HG03175 (cell line): ENCODE measurements at regions not wholly inside any gene's neighbourhood (a gene's known extent, or its start where the extent isn't known, plus 50 kb on each side); places are given as distances from the start of the nearest gene placed in this dataset.

Source experiments
- ATAC-seq: cut with Tn5 transposase; IDR thresholded peaks from one replicate; pipeline ENCODE4 v1.9.1; 2021; ENCODE audit warnings: mild to moderate bottlenecking, moderate library complexity; ENCODE audit not compliant: unreplicated experiment

GRCh38 chr2:71851094-71851750 is 296.4 kb downstream of the CYP26B1 start:
- no peak for ATAC-seq

GRCh38 chr2:71850306-71850801 is 297.3 kb downstream of the CYP26B1 start:
- ATAC-seq, result no peak

- no peak for ATAC-seq
Observed at GRCh38 chr2:71849607-71850305, 297.9 kb downstream of the CYP26B1 start.

GRCh38 chr2:71849111-71849510 is 298.6 kb downstream of the CYP26B1 start:
- no peak for ATAC-seq

- no peak for ATAC-seq
Observed at GRCh38 chr2:71846669-71847291, 300.9 kb downstream of the CYP26B1 start.

GRCh38 chr2:71846072-71846471 is 301.6 kb downstream of the CYP26B1 start:
- ATAC-seq, result no peak

- ATAC-seq, result no peak
Observed at GRCh38 chr2:71844967-71845366, 302.7 kb downstream of the CYP26B1 start.

GRCh38 chr2:71843391-71843850 is 304.2 kb downstream of the CYP26B1 start:
- ATAC-seq, result no peak

- no peak for ATAC-seq
Observed at GRCh38 chr2:71842744-71843143, 304.9 kb downstream of the CYP26B1 start.

GRCh38 chr2:71839826-71840225 is 307.8 kb downstream of the CYP26B1 start:
- no peak for ATAC-seq

- no peak for ATAC-seq
Observed at GRCh38 chr2:71834796-71835195, 312.9 kb downstream of the CYP26B1 start.

- no peak for ATAC-seq
Observed at GRCh38 chr2:71833855-71834560, 313.7 kb downstream of the CYP26B1 start.

GRCh38 chr2:71833272-71833671 is 314.4 kb downstream of the CYP26B1 start:
- no peak for ATAC-seq

GRCh38 chr2:71832844-71833243 is 314.8 kb downstream of the CYP26B1 start:
- no peak for ATAC-seq

GRCh38 chr2:71832388-71832787 is 315.3 kb downstream of the CYP26B1 start:
- no peak for ATAC-seq

- no peak for ATAC-seq
Observed at GRCh38 chr2:71831193-71831577, 316.5 kb downstream of the CYP26B1 start.

GRCh38 chr2:71830497-71831192 is 317.0 kb downstream of the CYP26B1 start:
- ATAC-seq, result no peak

GRCh38 chr2:71829008-71829407 is 318.7 kb downstream of the CYP26B1 start:
- ATAC-seq, result no peak

- no peak for ATAC-seq
Observed at GRCh38 chr2:71827973-71828372, 319.7 kb downstream of the CYP26B1 start.

- no peak for ATAC-seq
Observed at GRCh38 chr2:71827524-71827901, 320.1 kb downstream of the CYP26B1 start.
